DOHH2 (cell line): ENCODE measurements at regions not wholly inside any gene's neighbourhood (a gene's known extent, or its start where the extent isn't known, plus 50 kb on each side); places are given as distances from the start of the nearest gene placed in this dataset.

Experiments used
- EZH2phosphoT487 ChIP-seq: fragments of 200-600 bp; sonication (generic); IDR thresholded peaks from 2 replicates; pipeline ENCODE4 v1.6.1; 2017; ENCODE audit warnings: borderline replicate concordance, mild to moderate bottlenecking, antibody characterized with exemption, low read length, moderate library complexity, mixed read lengths
- TF ChIP-seq, protein P1 (sequence below): fragments of 200-600 bp; sonication (generic); IDR thresholded peaks from one replicate; pipeline ENCODE4 v1.5.1; 2014; ENCODE audit warnings: antibody characterized with exemption, mild to moderate bottlenecking, low read depth, low read length; ENCODE audit not compliant: poor library complexity, severe bottlenecking

DNA sequence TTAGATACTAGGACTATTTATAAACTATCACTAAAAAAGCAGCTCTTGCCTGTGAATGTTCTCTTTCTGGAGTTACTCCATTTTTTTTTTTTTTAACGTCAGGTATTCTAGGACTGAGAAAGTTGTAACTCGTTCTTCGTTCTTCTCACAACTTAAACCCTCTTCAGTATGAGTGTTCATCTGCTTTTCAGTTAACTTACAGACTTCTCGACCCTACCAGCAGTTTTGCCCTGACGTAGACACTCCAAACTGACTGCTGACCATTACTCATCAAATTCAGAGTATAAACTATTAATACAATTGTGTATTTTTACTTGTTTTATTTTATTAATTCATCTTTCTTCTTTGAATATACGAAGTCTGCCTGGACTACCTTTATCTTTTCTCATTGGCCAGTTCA, 353.1 kb downstream of the GPR37 start:
- TF ChIP-seq, protein P1, sequence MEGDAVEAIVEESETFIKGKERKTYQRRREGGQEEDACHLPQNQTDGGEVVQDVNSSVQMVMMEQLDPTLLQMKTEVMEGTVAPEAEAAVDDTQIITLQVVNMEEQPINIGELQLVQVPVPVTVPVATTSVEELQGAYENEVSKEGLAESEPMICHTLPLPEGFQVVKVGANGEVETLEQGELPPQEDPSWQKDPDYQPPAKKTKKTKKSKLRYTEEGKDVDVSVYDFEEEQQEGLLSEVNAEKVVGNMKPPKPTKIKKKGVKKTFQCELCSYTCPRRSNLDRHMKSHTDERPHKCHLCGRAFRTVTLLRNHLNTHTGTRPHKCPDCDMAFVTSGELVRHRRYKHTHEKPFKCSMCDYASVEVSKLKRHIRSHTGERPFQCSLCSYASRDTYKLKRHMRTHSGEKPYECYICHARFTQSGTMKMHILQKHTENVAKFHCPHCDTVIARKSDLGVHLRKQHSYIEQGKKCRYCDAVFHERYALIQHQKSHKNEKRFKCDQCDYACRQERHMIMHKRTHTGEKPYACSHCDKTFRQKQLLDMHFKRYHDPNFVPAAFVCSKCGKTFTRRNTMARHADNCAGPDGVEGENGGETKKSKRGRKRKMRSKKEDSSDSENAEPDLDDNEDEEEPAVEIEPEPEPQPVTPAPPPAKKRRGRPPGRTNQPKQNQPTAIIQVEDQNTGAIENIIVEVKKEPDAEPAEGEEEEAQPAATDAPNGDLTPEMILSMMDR = no peak
- TF ChIP-seq EZH2phosphoT487 = no peak
